Bronchial epithelial cell (primary cell): ENCODE measurements at regions not wholly inside any gene's neighbourhood (a gene's known extent, or its start where the extent isn't known, plus 50 kb on each side); places are given as distances from the start of the nearest gene placed in this dataset.

Source experiments
- DNase-seq: peaks from one replicate; pipeline ENCODE4 v3.0.0-alpha.2; 2010; ENCODE audit warnings: low read depth
- FAIRE-seq: peaks from 2 replicates; lab custom pipeline; 2011; peaks lifted over from hg19 to GRCh38; lab: Jason Lieb, UNC
- H3K27me3 ChIP-seq: 2 replicates; pipeline ENCODE4 v1.5.1; 2011; ENCODE audit warnings: low read length; ENCODE audit not compliant: control insufficient read depth, insufficient read depth
- H3K36me3 ChIP-seq: 2 replicates; pipeline ENCODE4 v1.5.1; 2011; ENCODE audit warnings: low read length; ENCODE audit not compliant: control insufficient read depth, insufficient read depth
- H3K4me3 ChIP-seq: 2 replicates; pipeline ENCODE4 v1.5.1; 2011; ENCODE audit warnings: mild to moderate bottlenecking, low read depth, low read length, control low read depth
- TF ChIP-seq, protein P1 (sequence below): IDR thresholded peaks from 2 replicates; pipeline ENCODE4 v1.5.1; 2011; ENCODE audit warnings: mild to moderate bottlenecking, moderate library complexity, low read length, control low read depth, inconsistent platforms; ENCODE audit not compliant: insufficient read depth, severe bottlenecking

DNA sequence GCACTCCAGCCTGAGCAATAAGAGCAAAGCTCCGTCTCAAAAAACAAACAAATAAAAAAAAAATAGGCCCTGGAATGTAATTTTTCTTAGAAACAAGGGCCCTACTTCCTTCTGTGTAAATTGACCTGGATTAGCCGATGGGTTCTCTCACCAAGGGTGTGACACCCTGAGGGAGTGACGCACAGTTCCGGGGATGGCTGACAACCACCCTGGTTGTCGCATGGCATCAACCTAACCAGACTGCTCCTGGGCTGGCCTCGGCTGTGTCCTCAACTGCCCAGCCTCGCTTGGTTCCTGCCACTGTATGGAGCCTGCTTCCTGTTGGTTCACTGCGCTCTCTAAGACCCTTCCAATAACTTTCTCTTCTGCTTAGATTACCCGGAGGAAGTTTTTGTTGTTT is 51.2 kb upstream of the SPATA31D4 start:
- H3K36me3 ChIP-seq: no peaks in the 10 kb centered on the region
- H3K27me3 ChIP-seq: no peaks in the 10 kb centered on the region
- FAIRE-seq (no peak), DNase-seq (no peak)
- no peak overlapping the region for H3K4me3 ChIP-seq
- TF ChIP-seq, protein P1, sequence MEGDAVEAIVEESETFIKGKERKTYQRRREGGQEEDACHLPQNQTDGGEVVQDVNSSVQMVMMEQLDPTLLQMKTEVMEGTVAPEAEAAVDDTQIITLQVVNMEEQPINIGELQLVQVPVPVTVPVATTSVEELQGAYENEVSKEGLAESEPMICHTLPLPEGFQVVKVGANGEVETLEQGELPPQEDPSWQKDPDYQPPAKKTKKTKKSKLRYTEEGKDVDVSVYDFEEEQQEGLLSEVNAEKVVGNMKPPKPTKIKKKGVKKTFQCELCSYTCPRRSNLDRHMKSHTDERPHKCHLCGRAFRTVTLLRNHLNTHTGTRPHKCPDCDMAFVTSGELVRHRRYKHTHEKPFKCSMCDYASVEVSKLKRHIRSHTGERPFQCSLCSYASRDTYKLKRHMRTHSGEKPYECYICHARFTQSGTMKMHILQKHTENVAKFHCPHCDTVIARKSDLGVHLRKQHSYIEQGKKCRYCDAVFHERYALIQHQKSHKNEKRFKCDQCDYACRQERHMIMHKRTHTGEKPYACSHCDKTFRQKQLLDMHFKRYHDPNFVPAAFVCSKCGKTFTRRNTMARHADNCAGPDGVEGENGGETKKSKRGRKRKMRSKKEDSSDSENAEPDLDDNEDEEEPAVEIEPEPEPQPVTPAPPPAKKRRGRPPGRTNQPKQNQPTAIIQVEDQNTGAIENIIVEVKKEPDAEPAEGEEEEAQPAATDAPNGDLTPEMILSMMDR: no peak
